Kidney epithelial cell (primary cell): ENCODE measurements at regions not wholly inside any gene's neighbourhood (a gene's known extent, or its start where the extent isn't known, plus 50 kb on each side); places are given as distances from the start of the nearest gene placed in this dataset.

Source experiments
- DNase-seq: peaks from one replicate; pipeline ENCODE4 v3.0.0-alpha.2; 2010; ENCODE audit warnings: low read depth
- H3K27me3 ChIP-seq: 2 replicates; pipeline ENCODE4 v1.6.0; 2011; ENCODE audit warnings: low read length; ENCODE audit not compliant: control insufficient read depth, insufficient read depth
- H3K36me3 ChIP-seq: 2 replicates; pipeline ENCODE4 v1.5.1; 2011; ENCODE audit warnings: low read length; ENCODE audit not compliant: control insufficient read depth, insufficient read depth
- H3K4me3 ChIP-seq: 2 replicates; pipeline ENCODE4 v1.5.1; 2011; ENCODE audit warnings: low read depth, mild to moderate bottlenecking, control low read depth, low read length
- CTCF ChIP-seq: IDR thresholded peaks from 2 replicates; pipeline ENCODE4 v1.5.1; 2011; ENCODE audit warnings: mild to moderate bottlenecking, moderate library complexity, low read length, control low read depth, inconsistent platforms; ENCODE audit not compliant: insufficient read depth, poor library complexity, severe bottlenecking

- no peaks in the 10 kb centered on the region for H3K27me3 ChIP-seq
- no peak for TF ChIP-seq CTCF
Observed at GRCh38 chr21:39118604-39119215, 64.5 kb downstream of the PSMG1 start.

GRCh38 chr21:39118061-39118460, 65.2 kb downstream of the PSMG1 start:
- no peak for TF ChIP-seq CTCF
- Histone ChIP-seq H3K27me3 (no peaks in the 10 kb centered on the region), H3K36me3 (no peaks in the 10 kb centered on the region), H3K4me3 (no peak overlapping the region)
- DNase-seq, result no peak

More at GRCh38 chr21:39118604-39119215, 64.5 kb downstream of the PSMG1 start:
- Histone ChIP-seq H3K36me3 (no peaks in the 10 kb centered on the region), H3K4me3 (no peak overlapping the region)
- no peak for DNase-seq

GRCh38 chr21:39117440-39117970, 65.7 kb downstream of the PSMG1 start:
- Histone ChIP-seq H3K36me3 (no peaks in the 10 kb centered on the region), H3K4me3 (no peak overlapping the region), H3K27me3 (no peaks in the 10 kb centered on the region)
- no peak for TF ChIP-seq CTCF
- no peak for DNase-seq

- DNase-seq, result no peak
- no peaks in the 10 kb centered on the region for H3K36me3 ChIP-seq
- TF ChIP-seq CTCF, result no peak
- no peaks in the 10 kb centered on the region for H3K27me3 ChIP-seq
- no peak overlapping the region for H3K4me3 ChIP-seq
Observed at GRCh38 chr21:39116761-39117439, 66.4 kb downstream of the PSMG1 start.

- no peak for TF ChIP-seq CTCF
- no peak for DNase-seq
- Histone ChIP-seq H3K27me3 (no peaks in the 10 kb centered on the region), H3K36me3 (no peaks in the 10 kb centered on the region), H3K4me3 (no peak overlapping the region)
Observed at GRCh38 chr21:39115576-39116235, 67.5 kb downstream of the PSMG1 start.
